Tibial nerve (tissue), 4 donors: ENCODE measurements at regions not wholly inside any gene's neighbourhood (a gene's known extent, or its start where the extent isn't known, plus 50 kb on each side); places are given as distances from the start of the nearest gene placed in this dataset.
A peak's percentile ranks its signal among the peaks of the same experiment; 100 is the strongest.

ENCODE experiments used
- DNase-seq, 2 donors: peaks; one replicate each; pipeline ENCODE4 v3.0.0-alpha.2; 2019; ENCODE audit warnings: low spot score in 2 of 2
- H3K27ac ChIP-seq, 4 donors: fragments of 200-600 bp; sonication (generic) in 3 of 4; one replicate each; pipeline ENCODE4 v1.5.1; 2017 to 2019; ENCODE audit warnings: mild to moderate bottlenecking in 1 of 4
- H3K27me3 ChIP-seq, 2 donors: fragments of 200-600 bp; sonication (generic) in 1 of 2; one replicate each; pipeline versions ENCODE4 v1.5.1 to v1.6.0; 2017 to 2019
- H3K36me3 ChIP-seq, 3 donors: fragments of 200-600 bp; sonication (generic); one replicate each; pipeline ENCODE4 v1.5.1; 2018 to 2019
- H3K4me1 ChIP-seq, 4 donors: fragments of 200-600 bp; sonication (generic) in 3 of 4; one replicate each; pipeline ENCODE4 v1.5.1; 2017 to 2019
- H3K4me3 ChIP-seq, 4 donors: fragments of 200-600 bp; sonication (generic) in 3 of 4; one replicate each; pipeline ENCODE4 v1.5.1; 2017 to 2019; ENCODE audit warnings: mild to moderate bottlenecking in 1 of 4, moderate library complexity in 1 of 4
- H3K9me3 ChIP-seq, 4 donors: fragments of 200-600 bp; sonication (generic) in 3 of 4; one replicate each; pipeline ENCODE4 v1.5.1; 2017 to 2019
- CTCF ChIP-seq, 5 experiments: fragments of 200-600 bp in 3 of 5; fragments of 450-650 bp in 2 of 5; sonication (generic) in 3 of 5; IDR thresholded peaks; one replicate each; pipeline ENCODE4 v1.5.1; 2016 to 2019; ENCODE audit warnings: antibody characterized with exemption in 5 of 5, mild to moderate bottlenecking in 3 of 5, moderate library complexity in 2 of 5
- EP300 ChIP-seq, 2 donors: sonication (generic); formaldehyde crosslinking; IDR thresholded peaks; one replicate each; pipeline ENCODE4 v1.6.1; 2017; ENCODE audit warnings: antibody characterized with exemption in 2 of 2, mild to moderate bottlenecking in 1 of 2
- POLR2A ChIP-seq, 2 donors: fragments of 450-650 bp; IDR thresholded peaks; one replicate each; pipeline ENCODE4 v1.6.1; 2017; ENCODE audit warnings: antibody characterized with exemption in 2 of 2, mild to moderate bottlenecking in 2 of 2, moderate library complexity in 2 of 2
- WGBS, 2 donors: methylation state at CpG; one replicate each; pipeline ENCODE4 v1.1.5; 2018; 5-methylcytosine and 5-hydroxymethylcytosine counted together

GRCh38 chr4:132955146-132955545 lies 193.9 kb upstream of the PCDH10 start:
- H3K9me3 ChIP-seq, result peaks cover 0 to 21% (median 0%) of the 10 kb centered on the region in 4 donors
- peak overlapping the region in 2 of 4 donors; percentile 32 to 50 for H3K27ac ChIP-seq
- H3K27me3 ChIP-seq, result no peaks in the 10 kb centered on the region
- H3K36me3 ChIP-seq, result no peaks in the 10 kb centered on the region
- H3K4me1 ChIP-seq, result no peaks in the 10 kb centered on the region
- TF ChIP-seq EP300 (IDR thresholded peaks at IDR 0.05) (no peak), POLR2A (IDR thresholded peaks at IDR 0.05) (no peak), CTCF (IDR thresholded peaks at IDR 0.05) (no peak)
- no peak for DNase-seq
- H3K4me3 ChIP-seq, result no peak overlapping the region

- WGBS, 2 donors, result 47 to 53% methylated on average over 2 of the region's 2 CpGs
- Histone ChIP-seq H3K9me3 (peaks cover 0 to 20% (median 0%) of the 10 kb centered on the region in 4 donors), H3K36me3 (no peaks in the 10 kb centered on the region), H3K27ac (no peak overlapping the region), H3K4me1 (no peaks in the 10 kb centered on the region), H3K4me3 (no peak overlapping the region), H3K27me3 (no peaks in the 10 kb centered on the region)
- DNase-seq, result no peak
- TF ChIP-seq CTCF (IDR thresholded peaks at IDR 0.05), result no peak
- no peak for TF ChIP-seq POLR2A (IDR thresholded peaks at IDR 0.05)
- no peak for TF ChIP-seq EP300 (IDR thresholded peaks at IDR 0.05)
Measured at GRCh38 chr4:132956962-132957361, 192.1 kb upstream of the PCDH10 start.

GRCh38 chr4:132958457-132959263 lies 190.4 kb upstream of the PCDH10 start:
- no peaks in the 10 kb centered on the region for H3K4me1 ChIP-seq
- H3K36me3 ChIP-seq, result no peaks in the 10 kb centered on the region
- no peak for TF ChIP-seq EP300 (IDR thresholded peaks at IDR 0.05)
- TF ChIP-seq POLR2A (IDR thresholded peaks at IDR 0.05), result no peak
- TF ChIP-seq CTCF (IDR thresholded peaks at IDR 0.05), result no peak
- H3K27me3 ChIP-seq, result no peaks in the 10 kb centered on the region
- H3K9me3 ChIP-seq, result peaks cover 0 to 20% (median 0%) of the 10 kb centered on the region in 4 donors
- no peak overlapping the region for H3K27ac ChIP-seq
- 88 to 100% methylated on average over 3 to 5 of the region's 8 CpGs for WGBS, 2 donors
- no peak for DNase-seq
- no peak overlapping the region for H3K4me3 ChIP-seq

GRCh38 chr4:132981611-132982010 lies 167.5 kb upstream of the PCDH10 start:
- DNase-seq, result no peak
- H3K4me3 ChIP-seq, result no peak overlapping the region
- no peaks in the 10 kb centered on the region for H3K27me3 ChIP-seq
- H3K27ac ChIP-seq, result no peak overlapping the region
- H3K4me1 ChIP-seq, result no peaks in the 10 kb centered on the region
- WGBS, 2 donors, result 97 to 100% methylated on average over 1 of the region's 1 CpG
- no peaks in the 10 kb centered on the region for H3K9me3 ChIP-seq
- TF ChIP-seq EP300 (IDR thresholded peaks at IDR 0.05) (no peak), POLR2A (IDR thresholded peaks at IDR 0.05) (no peak)
- no peaks in the 10 kb centered on the region for H3K36me3 ChIP-seq

- H3K27ac ChIP-seq, result no peak overlapping the region
Measured at GRCh38 chr4:132982151-132982550, 166.9 kb upstream of the PCDH10 start.

More at GRCh38 chr4:132982151-132982550, 166.9 kb upstream of the PCDH10 start:
- TF ChIP-seq POLR2A (IDR thresholded peaks at IDR 0.05) (no peak), EP300 (IDR thresholded peaks at IDR 0.05) (no peak), CTCF (IDR thresholded peaks at IDR 0.05) (no peak)
- Histone ChIP-seq H3K4me1 (no peaks in the 10 kb centered on the region), H3K36me3 (no peaks in the 10 kb centered on the region), H3K4me3 (no peak overlapping the region), H3K9me3 (no peaks in the 10 kb centered on the region), H3K27me3 (no peaks in the 10 kb centered on the region)
- no peak for DNase-seq
